ENCODE measurements at regions not wholly inside any gene's neighbourhood (a gene's known extent, or its start where the extent isn't known, plus 50 kb on each side); places are given as distances from the start of the nearest gene placed in this dataset.
"Not testable (repeated sequence)": the region's sequence is repeated elsewhere in the genome, so short reads cannot be mapped to it uniquely, and the experiment has no call there.

DNA sequence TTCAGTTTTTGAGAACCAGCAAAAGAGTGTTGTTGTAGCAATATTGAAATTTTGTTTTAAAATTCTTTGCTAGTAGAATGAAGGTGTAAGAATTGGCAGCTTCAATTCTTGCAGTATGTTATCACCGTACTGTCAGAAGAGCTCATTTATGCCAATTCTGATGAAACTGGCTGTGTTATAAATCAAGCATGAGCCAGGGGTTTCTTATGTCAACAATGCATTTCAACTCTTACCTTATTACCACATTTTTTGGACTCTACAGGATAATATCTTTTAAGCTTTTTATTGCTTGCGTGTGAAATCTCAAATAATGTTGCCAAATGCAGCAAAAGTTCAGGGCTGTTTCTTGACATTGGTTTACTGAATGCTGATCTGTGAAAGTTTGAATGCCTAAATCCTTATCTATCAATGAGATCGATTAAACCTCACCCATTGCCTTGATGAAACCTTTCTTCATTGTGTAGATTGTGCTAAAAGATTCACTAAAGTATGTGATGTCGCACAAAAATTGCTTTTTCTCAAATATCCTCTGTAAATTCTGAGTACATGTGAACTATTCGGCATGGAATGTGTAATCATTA is 1389.3 kb upstream of the ZEB2 start:
- Histone ChIP-seq H3K4me1 (ENCODE audit: insufficient read depth, low read length) (peaks cover 4% of the 10 kb centered on the region; the same call in 1 of the 2 replicates), H3K9me3 (ENCODE audit: control insufficient read depth, insufficient read depth, low read length) (no peaks in the 10 kb centered on the region), H3K9ac (ENCODE audit: low read depth, low read length) (no peak overlapping the region), H3K36me3 (ENCODE audit: insufficient read depth, low read length) (no peaks in the 10 kb centered on the region)

DNA sequence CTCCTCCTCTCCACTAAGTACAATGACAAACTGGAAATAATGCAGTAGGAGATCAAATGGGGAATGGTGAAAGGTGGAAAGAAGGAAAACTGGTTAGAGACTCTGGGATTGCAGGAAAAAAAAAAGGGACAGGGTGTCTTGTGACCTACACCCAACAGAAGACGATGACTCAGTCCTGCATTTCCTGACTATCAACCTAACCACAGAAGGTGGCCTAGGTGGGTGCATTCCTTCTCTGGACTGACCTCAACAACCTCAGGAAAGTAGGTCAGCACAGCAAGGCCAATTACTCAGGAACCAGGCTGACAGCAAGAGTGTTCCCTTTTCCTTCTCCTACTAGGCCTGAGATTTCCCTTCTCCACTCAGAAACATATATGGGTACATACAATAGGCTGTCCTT is 1386.4 kb upstream of the ZEB2 start:
- Histone ChIP-seq H3K4me1 (ENCODE audit: insufficient read depth, low read length) (peaks cover 4% of the 10 kb centered on the region; the same call in 1 of the 2 replicates), H3K9ac (ENCODE audit: low read depth, low read length) (no peak overlapping the region), H3K36me3 (ENCODE audit: insufficient read depth, low read length) (peaks cover 5% of the 10 kb centered on the region; the same call in 1 of the 2 replicates), H3K9me3 (ENCODE audit: control insufficient read depth, insufficient read depth, low read length) (peaks cover 9% of the 10 kb centered on the region)

- H3K9ac ChIP-seq (ENCODE audit: low read depth, low read length): no peak overlapping the region
- peaks cover 9% of the 10 kb centered on the region for H3K9me3 ChIP-seq (ENCODE audit: control insufficient read depth, insufficient read depth, low read length)
- peaks cover 4% of the 10 kb centered on the region; the same call in 1 of the 2 replicates for H3K4me1 ChIP-seq (ENCODE audit: insufficient read depth, low read length)
- peaks cover 5% of the 10 kb centered on the region; the same call in 1 of the 2 replicates for H3K36me3 ChIP-seq (ENCODE audit: insufficient read depth, low read length)
These were observed 1385.5 kb upstream of the ZEB2 start for GRCh38 chr2:145905371-145905770.

DNA sequence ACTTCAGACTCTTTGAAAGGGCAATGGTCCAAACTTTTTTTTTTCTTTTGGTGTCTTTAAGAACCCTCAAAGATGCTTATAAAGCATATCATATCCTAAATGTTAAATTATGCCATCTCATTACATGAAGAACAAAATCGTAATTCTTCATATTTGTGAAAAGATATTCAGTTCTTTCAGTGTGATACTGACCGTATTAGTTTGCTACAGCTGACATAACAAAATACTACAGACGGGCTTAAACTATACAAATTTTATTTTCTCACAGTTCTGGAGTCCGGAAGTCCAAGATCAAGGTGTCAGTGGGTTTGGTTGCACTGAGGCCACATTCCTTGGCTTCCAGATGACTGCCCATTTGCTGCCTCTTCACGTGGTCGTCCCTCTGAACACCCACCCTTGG is 1377.2 kb upstream of the ZEB2 start:
- Histone ChIP-seq H3K4me1 (ENCODE audit: insufficient read depth, low read length) (no peaks in the 10 kb centered on the region), H3K9ac (ENCODE audit: low read depth, low read length) (no peak overlapping the region), H3K36me3 (ENCODE audit: insufficient read depth, low read length) (peaks cover 5% of the 10 kb centered on the region; the same call in 1 of the 2 replicates), H3K9me3 (ENCODE audit: control insufficient read depth, insufficient read depth, low read length) (peaks cover 4% of the 10 kb centered on the region; the same call in 1 of the 2 replicates)

GRCh38 chr2:145887915-145888314 is 1368.0 kb upstream of the ZEB2 start:
- Histone ChIP-seq H3K9me3 (ENCODE audit: control insufficient read depth, insufficient read depth, low read length) (no peaks in the 10 kb centered on the region), H3K36me3 (ENCODE audit: insufficient read depth, low read length) (no peaks in the 10 kb centered on the region), H3K9ac (ENCODE audit: low read depth, low read length) (no peak overlapping the region), H3K4me1 (ENCODE audit: insufficient read depth, low read length) (no peaks in the 10 kb centered on the region)

DNA sequence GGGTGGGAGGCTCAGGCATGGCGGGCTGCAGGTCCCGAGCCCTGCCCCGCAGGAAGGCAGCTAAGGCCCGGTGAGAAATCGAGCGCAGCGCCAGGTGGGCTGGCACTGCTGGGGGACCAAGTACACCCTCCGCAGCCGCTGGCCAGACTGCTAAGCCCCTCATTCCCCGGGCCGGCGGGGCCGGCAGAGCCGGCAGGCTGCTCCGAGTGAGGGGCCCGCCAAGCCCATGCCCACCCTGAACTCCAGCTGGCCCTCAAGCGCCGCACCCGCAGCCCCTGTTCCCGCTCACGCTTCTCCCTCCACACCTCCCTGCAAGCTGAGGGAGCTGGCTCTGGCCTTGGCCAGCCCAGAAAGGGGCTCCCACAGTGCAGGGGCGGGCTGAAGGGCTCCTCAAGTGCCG is 1361.1 kb upstream of the ZEB2 start:
- not testable (repeated sequence) for H3K4me1 ChIP-seq (ENCODE audit: insufficient read depth, low read length); H3K9me3 ChIP-seq (ENCODE audit: control insufficient read depth, insufficient read depth, low read length); H3K36me3 ChIP-seq (ENCODE audit: insufficient read depth, low read length); H3K9ac ChIP-seq (ENCODE audit: low read depth, low read length)

- H3K9me3 ChIP-seq (ENCODE audit: control insufficient read depth, insufficient read depth, low read length): no peaks in the 10 kb centered on the region
- H3K36me3 ChIP-seq (ENCODE audit: insufficient read depth, low read length): no peaks in the 10 kb centered on the region
- no peaks in the 10 kb centered on the region for H3K4me1 ChIP-seq (ENCODE audit: insufficient read depth, low read length)
- no peak overlapping the region for H3K9ac ChIP-seq (ENCODE audit: low read depth, low read length)
These were observed 1355.1 kb upstream of the ZEB2 start for GRCh38 chr2:145875016-145875415.

- Histone ChIP-seq H3K4me1 (ENCODE audit: insufficient read depth, low read length) (no peaks in the 10 kb centered on the region), H3K9me3 (ENCODE audit: control insufficient read depth, insufficient read depth, low read length) (no peaks in the 10 kb centered on the region), H3K36me3 (ENCODE audit: insufficient read depth, low read length) (no peaks in the 10 kb centered on the region), H3K9ac (ENCODE audit: low read depth, low read length) (no peak overlapping the region)
These were observed 1354.5 kb upstream of the ZEB2 start for GRCh38 chr2:145874466-145874865.

DNA sequence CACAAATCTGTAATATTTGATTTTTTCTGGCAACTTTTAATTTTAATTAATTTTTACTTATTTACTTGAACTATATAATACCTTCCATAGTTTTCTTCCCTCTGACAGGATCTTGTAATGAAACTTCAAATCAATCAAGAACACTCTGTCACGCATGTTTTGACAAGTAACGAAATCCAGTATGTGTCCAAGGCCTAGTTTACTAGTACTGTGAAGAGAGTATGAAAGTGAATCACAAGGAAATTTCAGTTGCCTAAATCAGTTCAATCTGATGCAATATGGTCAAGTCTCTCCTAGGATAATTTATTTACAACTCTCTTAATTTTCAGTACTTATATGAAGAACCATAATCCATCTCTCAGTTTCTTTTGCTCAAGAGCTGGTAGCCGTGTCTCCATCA is 1344.6 kb upstream of the ZEB2 start:
- no peak overlapping the region for H3K9ac ChIP-seq (ENCODE audit: low read depth, low read length)
- H3K9me3 ChIP-seq (ENCODE audit: control insufficient read depth, insufficient read depth, low read length): no peaks in the 10 kb centered on the region
- peaks cover 10% of the 10 kb centered on the region; the same call in 1 of the 2 replicates for H3K4me1 ChIP-seq (ENCODE audit: insufficient read depth, low read length)
- H3K36me3 ChIP-seq (ENCODE audit: insufficient read depth, low read length): no peaks in the 10 kb centered on the region

- no peak overlapping the region for H3K9ac ChIP-seq (ENCODE audit: low read depth, low read length)
These were observed 1342.0 kb upstream of the ZEB2 start for GRCh38 chr2:145861940-145862339.

DNA sequence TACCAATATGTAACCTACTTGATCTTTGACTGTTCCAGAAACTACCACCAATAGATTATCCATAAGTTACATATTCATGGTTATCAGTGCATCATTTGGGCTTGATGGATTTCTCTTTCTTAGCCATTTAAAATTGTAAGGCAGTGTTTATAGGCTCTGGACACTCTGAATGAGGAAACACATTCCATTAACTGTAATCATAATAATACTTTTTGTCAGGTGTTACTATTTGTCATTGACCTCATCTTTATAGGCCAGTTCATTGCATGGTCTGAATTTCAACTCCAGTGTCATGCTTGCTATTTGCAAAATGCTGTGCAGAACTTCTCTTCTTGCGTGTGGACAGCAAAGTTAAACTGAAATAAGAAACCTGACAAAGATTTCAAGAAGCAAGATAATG is 1340.2 kb upstream of the ZEB2 start:
- Histone ChIP-seq H3K9me3 (ENCODE audit: control insufficient read depth, insufficient read depth, low read length) (no peaks in the 10 kb centered on the region), H3K36me3 (ENCODE audit: insufficient read depth, low read length) (no peaks in the 10 kb centered on the region), H3K9ac (ENCODE audit: low read depth, low read length) (no peak overlapping the region), H3K4me1 (ENCODE audit: insufficient read depth, low read length) (peaks cover 10% of the 10 kb centered on the region; the same call in 1 of the 2 replicates)

More at GRCh38 chr2:145861940-145862339, 1342.0 kb upstream of the ZEB2 start:
- no peaks in the 10 kb centered on the region for H3K9me3 ChIP-seq (ENCODE audit: control insufficient read depth, insufficient read depth, low read length)
- peaks cover 10% of the 10 kb centered on the region; the same call in 1 of the 2 replicates for H3K4me1 ChIP-seq (ENCODE audit: insufficient read depth, low read length)
- no peaks in the 10 kb centered on the region for H3K36me3 ChIP-seq (ENCODE audit: insufficient read depth, low read length)

- Histone ChIP-seq H3K4me1 (ENCODE audit: insufficient read depth, low read length) (no peaks in the 10 kb centered on the region), H3K9ac (ENCODE audit: low read depth, low read length) (no peak overlapping the region), H3K9me3 (ENCODE audit: control insufficient read depth, insufficient read depth, low read length) (no peaks in the 10 kb centered on the region), H3K36me3 (ENCODE audit: insufficient read depth, low read length) (no peaks in the 10 kb centered on the region)
These were observed 1335.2 kb upstream of the ZEB2 start for GRCh38 chr2:145855142-145855541.

DNA sequence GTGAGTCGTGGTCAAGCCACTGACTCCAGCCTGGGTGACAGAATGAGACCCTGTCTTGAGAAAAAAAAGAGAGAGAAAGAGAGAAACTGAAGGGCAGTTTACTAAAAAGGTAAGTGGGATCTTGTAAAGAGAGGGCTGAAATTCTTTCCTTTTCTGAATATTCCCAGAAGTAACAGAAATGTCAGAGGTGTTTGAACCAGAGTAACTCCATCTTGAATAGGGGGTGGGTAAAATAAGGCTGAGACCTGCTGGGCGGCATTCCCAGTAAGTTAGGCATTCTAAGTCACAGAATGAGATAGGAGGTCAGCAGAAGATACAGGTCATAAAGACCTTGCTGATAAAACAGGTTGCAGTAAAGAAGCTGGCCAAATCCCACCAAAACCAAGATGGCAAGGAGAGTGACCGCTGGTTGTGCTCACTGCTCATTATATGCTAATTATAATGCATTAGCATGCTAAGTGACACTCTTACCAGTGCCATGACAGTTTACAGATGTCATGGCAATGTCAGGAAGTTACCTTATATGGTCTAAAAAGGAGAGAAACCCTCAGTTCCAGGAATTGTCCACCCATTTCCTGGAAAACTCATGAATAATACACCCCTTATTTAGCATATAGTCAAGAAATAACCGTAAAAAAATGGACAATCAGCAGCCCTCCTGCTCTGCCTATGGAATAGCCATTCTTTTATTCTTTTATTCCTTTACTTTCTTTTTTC is 1334.3 kb upstream of the ZEB2 start:
- Histone ChIP-seq H3K4me1 (ENCODE audit: insufficient read depth, low read length) (no peaks in the 10 kb centered on the region), H3K9me3 (ENCODE audit: control insufficient read depth, insufficient read depth, low read length) (no peaks in the 10 kb centered on the region), H3K36me3 (ENCODE audit: insufficient read depth, low read length) (no peaks in the 10 kb centered on the region), H3K9ac (ENCODE audit: low read depth, low read length) (no peak overlapping the region)

DNA sequence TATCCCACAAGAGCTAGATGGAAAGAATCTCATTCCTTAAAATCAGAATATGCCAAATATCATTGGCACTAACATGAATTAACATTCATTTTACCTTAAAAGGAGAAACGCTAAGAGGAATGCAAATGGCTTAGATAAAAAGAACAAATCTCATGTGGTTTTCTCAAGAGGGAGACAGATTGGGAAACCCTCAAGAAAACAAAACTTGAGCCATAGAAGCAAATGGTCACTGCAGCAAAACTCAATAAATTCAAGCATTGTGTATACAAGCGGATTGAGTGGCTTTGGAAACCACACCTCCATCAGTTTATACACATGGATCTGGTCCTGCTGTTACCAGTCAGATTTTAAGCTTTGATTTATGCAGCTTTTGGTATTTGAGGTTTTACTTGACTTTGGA is 1331.8 kb upstream of the ZEB2 start:
- no peaks in the 10 kb centered on the region for H3K36me3 ChIP-seq (ENCODE audit: insufficient read depth, low read length)

GRCh38 chr2:145849466-145849865 is 1329.5 kb upstream of the ZEB2 start:
- H3K4me1 ChIP-seq (ENCODE audit: insufficient read depth, low read length): no peaks in the 10 kb centered on the region
- H3K9me3 ChIP-seq (ENCODE audit: control insufficient read depth, insufficient read depth, low read length): no peaks in the 10 kb centered on the region
- H3K36me3 ChIP-seq (ENCODE audit: insufficient read depth, low read length): no peaks in the 10 kb centered on the region
- no peak overlapping the region for H3K9ac ChIP-seq (ENCODE audit: low read depth, low read length)

More for the DNA sequence above, 1331.8 kb upstream of the ZEB2 start:
- Histone ChIP-seq H3K9me3 (ENCODE audit: control insufficient read depth, insufficient read depth, low read length) (no peaks in the 10 kb centered on the region), H3K4me1 (ENCODE audit: insufficient read depth, low read length) (no peaks in the 10 kb centered on the region), H3K9ac (ENCODE audit: low read depth, low read length) (no peak overlapping the region)
